GM06990 (cell line): ENCODE measurements at regions not wholly inside any gene's neighbourhood (a gene's known extent, or its start where the extent isn't known, plus 50 kb on each side); places are given as distances from the start of the nearest gene placed in this dataset.

Source experiments
- DNase-seq: peaks from one replicate; pipeline ENCODE4 v3.0.0-alpha.2; 2011; ENCODE audit not compliant: insufficient read length; ENCODE audit errors: extremely low read depth
- H3K27me3 ChIP-seq: replicated peaks from 2 replicates; pipeline ENCODE4 v1.6.0; 2011; ENCODE audit warnings: low read length; ENCODE audit not compliant: control insufficient read depth, insufficient read depth
- H3K36me3 ChIP-seq: 2 replicates; pipeline ENCODE4 v1.5.1; 2011; ENCODE audit warnings: low read length; ENCODE audit not compliant: control insufficient read depth, insufficient read depth
- H3K4me3 ChIP-seq: replicated peaks from 2 replicates; pipeline ENCODE4 v1.5.1; 2011; ENCODE audit warnings: low read depth, mild to moderate bottlenecking, control low read depth, low read length
- CTCF ChIP-seq: IDR thresholded peaks from 2 replicates; pipeline ENCODE4 v1.5.1; 2011; ENCODE audit warnings: low read length, control low read depth, mild to moderate bottlenecking, inconsistent platforms; ENCODE audit not compliant: insufficient read depth, poor library complexity, severe bottlenecking

DNA sequence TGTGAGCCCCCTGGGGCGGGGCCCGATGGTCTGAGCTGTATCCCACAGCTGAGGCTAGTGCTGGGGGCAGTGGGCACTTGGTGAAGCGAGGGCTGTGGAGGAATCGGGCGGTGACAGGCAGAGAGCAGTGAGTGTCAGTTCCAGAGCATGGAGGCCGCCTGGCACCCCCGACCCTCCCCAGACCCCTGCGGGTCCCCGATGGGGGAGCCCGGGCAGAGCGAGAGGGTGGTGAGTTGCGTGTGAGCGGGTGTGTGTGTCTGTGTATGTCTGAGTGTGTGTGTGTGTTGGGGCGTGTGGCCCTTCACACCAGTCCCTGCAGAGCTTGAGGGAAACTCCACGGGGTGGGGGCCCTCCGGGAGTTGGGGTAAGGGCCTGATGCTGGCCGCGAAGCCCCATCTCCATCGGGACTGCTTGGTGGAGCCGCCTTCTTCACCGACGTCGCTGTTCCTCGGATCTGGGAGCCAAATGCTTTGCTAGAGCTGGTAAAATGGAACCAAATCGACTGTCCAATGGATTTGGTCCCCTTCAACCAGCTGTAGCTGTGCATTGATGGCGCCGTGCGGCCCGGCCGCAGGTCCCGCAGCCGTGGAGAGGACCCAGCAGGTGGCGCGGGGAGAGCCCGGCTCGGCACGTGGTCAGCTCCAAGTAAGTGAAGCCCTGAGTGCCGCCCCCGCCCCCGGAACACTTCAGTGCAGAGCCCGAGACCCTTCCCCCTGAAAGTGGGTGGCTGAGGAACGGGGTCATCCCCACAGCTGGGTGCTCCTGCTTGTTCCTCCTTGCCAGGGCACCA is 77.7 kb upstream of the SLCO4A1 start:
- Histone ChIP-seq H3K4me3 (no peak overlapping the region), H3K27me3 (peaks cover 2% of the 10 kb centered on the region), H3K36me3 (no peaks in the 10 kb centered on the region)
- no peak for TF ChIP-seq CTCF
- DNase-seq = no peak

- H3K27me3 ChIP-seq = no peaks in the 10 kb centered on the region; the same call in none of the 2 replicates
- no peak overlapping the region for H3K4me3 ChIP-seq
- no peaks in the 10 kb centered on the region for H3K36me3 ChIP-seq
- DNase-seq = no peak
- TF ChIP-seq CTCF = no peak
Measured at GRCh38 chr20:62566266-62566665, 76.0 kb upstream of the SLCO4A1 start.

DNA sequence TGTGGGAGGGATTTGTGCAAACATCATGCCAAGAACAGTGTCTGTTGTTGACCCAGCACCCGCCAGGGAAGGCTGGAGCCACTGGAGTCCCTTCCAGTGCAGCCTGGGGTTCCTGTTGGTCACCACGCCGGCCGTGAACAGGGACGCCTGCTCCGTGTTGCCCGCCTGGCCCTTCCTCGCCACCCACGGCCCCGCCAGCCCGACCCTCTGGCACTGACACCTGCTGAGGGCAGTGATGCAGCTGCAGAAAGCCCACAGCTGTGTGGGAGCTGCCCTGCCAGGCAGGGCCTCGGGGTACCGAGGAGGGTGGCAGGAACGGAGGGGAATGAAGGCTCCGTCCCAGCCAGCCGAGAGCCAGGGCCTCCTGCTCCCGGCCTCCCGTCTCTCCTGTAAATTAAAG is 75.5 kb upstream of the SLCO4A1 start:
- TF ChIP-seq CTCF = no peak
- Histone ChIP-seq H3K4me3 (no peak overlapping the region), H3K27me3 (no peaks in the 10 kb centered on the region; the same call in none of the 2 replicates), H3K36me3 (no peaks in the 10 kb centered on the region)
- DNase-seq = no peak

DNA sequence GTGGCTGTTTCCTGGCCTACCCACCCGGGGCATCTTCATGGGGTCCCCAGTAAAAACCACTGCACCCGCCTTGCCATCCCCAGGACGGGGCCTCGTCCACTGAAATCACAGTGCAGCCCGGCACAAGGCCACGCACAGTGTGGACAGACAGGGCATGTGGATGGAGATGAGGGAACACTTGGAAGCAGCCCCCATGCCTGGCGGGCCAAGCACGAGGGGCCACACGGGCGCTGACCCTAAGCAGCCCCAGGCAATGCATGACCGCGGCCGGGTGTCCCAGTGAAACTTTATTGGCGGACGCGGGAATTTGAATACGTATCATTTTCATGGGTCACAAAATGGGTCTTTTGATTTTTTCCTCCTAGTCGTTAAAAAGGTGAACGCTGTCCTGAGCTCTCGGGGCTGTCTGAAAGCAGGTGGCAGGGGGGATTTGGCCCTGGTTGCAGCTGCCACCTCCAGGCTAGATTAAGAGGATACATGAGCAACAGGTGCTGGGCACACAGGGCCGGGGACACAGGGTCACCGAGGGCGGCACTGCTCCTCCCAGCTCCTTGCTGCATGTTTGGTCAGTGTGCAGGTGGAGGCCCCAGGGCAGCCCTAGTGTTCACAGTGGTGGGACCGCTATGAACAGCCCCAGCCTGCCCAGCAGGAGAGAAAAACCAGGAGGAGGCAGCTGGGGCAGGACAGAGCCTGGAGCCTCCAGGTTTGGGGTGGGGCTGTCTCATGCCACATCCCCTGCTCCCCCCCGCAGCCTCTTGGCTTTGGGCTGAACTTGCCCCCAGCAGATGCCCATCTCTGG is 74.9 kb upstream of the SLCO4A1 start:
- H3K36me3 ChIP-seq = no peaks in the 10 kb centered on the region
- TF ChIP-seq CTCF = no peak
- DNase-seq = no peak
- no peak overlapping the region for H3K4me3 ChIP-seq
- no peaks in the 10 kb centered on the region; the same call in none of the 2 replicates for H3K27me3 ChIP-seq

- Histone ChIP-seq H3K36me3 (no peaks in the 10 kb centered on the region), H3K4me3 (no peak overlapping the region), H3K27me3 (no peaks in the 10 kb centered on the region; the same call in none of the 2 replicates)
- no peak for DNase-seq
- TF ChIP-seq CTCF = no peak
Measured at GRCh38 chr20:62568045-62568389, 74.3 kb upstream of the SLCO4A1 start.
